ENCODE measurements at regions not wholly inside any gene's neighbourhood (a gene's known extent, or its start where the extent isn't known, plus 50 kb on each side); places are given as distances from the start of the nearest gene placed in this dataset.

- H2AFZ ChIP-seq (ENCODE audit: low read depth, low read length) = no peak overlapping the region
- H3K36me3 ChIP-seq (ENCODE audit: insufficient read depth, low read length) = no peaks in the 10 kb centered on the region
- no peak overlapping the region for H3K4me3 ChIP-seq (ENCODE audit: low read length)
- H3K4me1 ChIP-seq (ENCODE audit: insufficient read depth, low read length) = peaks cover 5% of the 10 kb centered on the region
- no peaks in the 10 kb centered on the region for H3K9me3 ChIP-seq (ENCODE audit: low read length)
- no peaks in the 10 kb centered on the region for H3K27me3 ChIP-seq (ENCODE audit: insufficient read depth, low read length)
Measured at GRCh38 chr12:14167005-14167628, 185.7 kb upstream of the GRIN2B start.

- no peaks in the 10 kb centered on the region for H3K36me3 ChIP-seq (ENCODE audit: insufficient read depth, low read length)
- H3K4me1 ChIP-seq (ENCODE audit: insufficient read depth, low read length) = peaks cover 5% of the 10 kb centered on the region
- no peak overlapping the region for H3K4me3 ChIP-seq (ENCODE audit: low read length)
- no peaks in the 10 kb centered on the region for H3K9me3 ChIP-seq (ENCODE audit: low read length)
- no peak overlapping the region for H2AFZ ChIP-seq (ENCODE audit: low read depth, low read length)
- no peaks in the 10 kb centered on the region for H3K27me3 ChIP-seq (ENCODE audit: insufficient read depth, low read length)
Measured at GRCh38 chr12:14169281-14169680, 187.9 kb upstream of the GRIN2B start.

- Histone ChIP-seq H2AFZ (ENCODE audit: low read depth, low read length) (no peak overlapping the region), H3K9me3 (ENCODE audit: low read length) (no peaks in the 10 kb centered on the region), H3K27me3 (ENCODE audit: insufficient read depth, low read length) (no peaks in the 10 kb centered on the region), H3K36me3 (ENCODE audit: insufficient read depth, low read length) (no peaks in the 10 kb centered on the region), H3K4me1 (ENCODE audit: insufficient read depth, low read length) (peaks cover 12% of the 10 kb centered on the region), H3K4me3 (ENCODE audit: low read length) (no peak overlapping the region)
Measured at GRCh38 chr12:14171106-14171505, 189.7 kb upstream of the GRIN2B start.

- Histone ChIP-seq H3K4me3 (ENCODE audit: low read length) (no peak overlapping the region), H3K4me1 (ENCODE audit: insufficient read depth, low read length) (peaks cover 7% of the 10 kb centered on the region), H3K36me3 (ENCODE audit: insufficient read depth, low read length) (no peaks in the 10 kb centered on the region), H3K9me3 (ENCODE audit: low read length) (no peaks in the 10 kb centered on the region), H3K27me3 (ENCODE audit: insufficient read depth, low read length) (no peaks in the 10 kb centered on the region), H2AFZ (ENCODE audit: low read depth, low read length) (no peak overlapping the region)
Measured at GRCh38 chr12:14175206-14175605, 190.3 kb upstream of the ATF7IP start.

GRCh38 chr12:14185427-14186192 is 179.9 kb upstream of the ATF7IP start:
- Histone ChIP-seq H3K27me3 (ENCODE audit: insufficient read depth, low read length) (no peaks in the 10 kb centered on the region), H3K4me3 (ENCODE audit: low read length) (no peak overlapping the region), H2AFZ (ENCODE audit: low read depth, low read length) (no peak overlapping the region), H3K4me1 (ENCODE audit: insufficient read depth, low read length) (no peaks in the 10 kb centered on the region), H3K36me3 (ENCODE audit: insufficient read depth, low read length) (no peaks in the 10 kb centered on the region), H3K9me3 (ENCODE audit: low read length) (no peaks in the 10 kb centered on the region)

GRCh38 chr12:14186193-14186502 is 179.3 kb upstream of the ATF7IP start:
- H3K36me3 ChIP-seq (ENCODE audit: insufficient read depth, low read length) = no peaks in the 10 kb centered on the region
- no peaks in the 10 kb centered on the region for H3K27me3 ChIP-seq (ENCODE audit: insufficient read depth, low read length)
- H3K4me3 ChIP-seq (ENCODE audit: low read length) = no peak overlapping the region
- H2AFZ ChIP-seq (ENCODE audit: low read depth, low read length) = no peak overlapping the region
- no peaks in the 10 kb centered on the region for H3K9me3 ChIP-seq (ENCODE audit: low read length)
- H3K4me1 ChIP-seq (ENCODE audit: insufficient read depth, low read length) = no peaks in the 10 kb centered on the region

GRCh38 chr12:14187002-14187401 is 178.5 kb upstream of the ATF7IP start:
- H3K4me1 ChIP-seq (ENCODE audit: insufficient read depth, low read length) = no peaks in the 10 kb centered on the region
- H3K4me3 ChIP-seq (ENCODE audit: low read length) = no peak overlapping the region
- H3K27me3 ChIP-seq (ENCODE audit: insufficient read depth, low read length) = no peaks in the 10 kb centered on the region
- no peaks in the 10 kb centered on the region for H3K9me3 ChIP-seq (ENCODE audit: low read length)
- H2AFZ ChIP-seq (ENCODE audit: low read depth, low read length) = no peak overlapping the region
- H3K36me3 ChIP-seq (ENCODE audit: insufficient read depth, low read length) = no peaks in the 10 kb centered on the region

GRCh38 chr12:14187966-14188365 is 177.5 kb upstream of the ATF7IP start:
- Histone ChIP-seq H3K4me1 (ENCODE audit: insufficient read depth, low read length) (no peaks in the 10 kb centered on the region), H2AFZ (ENCODE audit: low read depth, low read length) (no peak overlapping the region), H3K36me3 (ENCODE audit: insufficient read depth, low read length) (no peaks in the 10 kb centered on the region), H3K4me3 (ENCODE audit: low read length) (no peak overlapping the region), H3K27me3 (ENCODE audit: insufficient read depth, low read length) (no peaks in the 10 kb centered on the region), H3K9me3 (ENCODE audit: low read length) (no peaks in the 10 kb centered on the region)

GRCh38 chr12:14188744-14189143 is 176.7 kb upstream of the ATF7IP start:
- H3K4me1 ChIP-seq (ENCODE audit: insufficient read depth, low read length) = no peaks in the 10 kb centered on the region
- no peak overlapping the region for H3K4me3 ChIP-seq (ENCODE audit: low read length)
- no peaks in the 10 kb centered on the region for H3K27me3 ChIP-seq (ENCODE audit: insufficient read depth, low read length)
- H3K36me3 ChIP-seq (ENCODE audit: insufficient read depth, low read length) = no peaks in the 10 kb centered on the region
- H3K9me3 ChIP-seq (ENCODE audit: low read length) = no peaks in the 10 kb centered on the region
- H2AFZ ChIP-seq (ENCODE audit: low read depth, low read length) = no peak overlapping the region

- Histone ChIP-seq H3K36me3 (ENCODE audit: insufficient read depth, low read length) (no peaks in the 10 kb centered on the region), H3K27me3 (ENCODE audit: insufficient read depth, low read length) (no peaks in the 10 kb centered on the region), H3K4me1 (ENCODE audit: insufficient read depth, low read length) (no peaks in the 10 kb centered on the region), H3K4me3 (ENCODE audit: low read length) (no peak overlapping the region), H3K9me3 (ENCODE audit: low read length) (no peaks in the 10 kb centered on the region), H2AFZ (ENCODE audit: low read depth, low read length) (no peak overlapping the region)
Measured at GRCh38 chr12:14190694-14191093, 174.8 kb upstream of the ATF7IP start.

GRCh38 chr12:14191612-14192011 is 173.9 kb upstream of the ATF7IP start:
- H3K27me3 ChIP-seq (ENCODE audit: insufficient read depth, low read length) = no peaks in the 10 kb centered on the region

GRCh38 chr12:14193639-14194038 is 171.8 kb upstream of the ATF7IP start:
- no peak overlapping the region for H3K4me3 ChIP-seq (ENCODE audit: low read length)
- no peaks in the 10 kb centered on the region for H3K27me3 ChIP-seq (ENCODE audit: insufficient read depth, low read length)
- no peaks in the 10 kb centered on the region for H3K9me3 ChIP-seq (ENCODE audit: low read length)
- H3K4me1 ChIP-seq (ENCODE audit: insufficient read depth, low read length) = no peaks in the 10 kb centered on the region
- no peaks in the 10 kb centered on the region for H3K36me3 ChIP-seq (ENCODE audit: insufficient read depth, low read length)
- H2AFZ ChIP-seq (ENCODE audit: low read depth, low read length) = no peak overlapping the region

More at GRCh38 chr12:14191612-14192011, 173.9 kb upstream of the ATF7IP start:
- no peaks in the 10 kb centered on the region for H3K36me3 ChIP-seq (ENCODE audit: insufficient read depth, low read length)
- no peak overlapping the region for H2AFZ ChIP-seq (ENCODE audit: low read depth, low read length)
- H3K9me3 ChIP-seq (ENCODE audit: low read length) = no peaks in the 10 kb centered on the region
- no peaks in the 10 kb centered on the region for H3K4me1 ChIP-seq (ENCODE audit: insufficient read depth, low read length)
- no peak overlapping the region for H3K4me3 ChIP-seq (ENCODE audit: low read length)

GRCh38 chr12:14194572-14194971 is 170.9 kb upstream of the ATF7IP start:
- no peaks in the 10 kb centered on the region for H3K4me1 ChIP-seq (ENCODE audit: insufficient read depth, low read length)
- H3K4me3 ChIP-seq (ENCODE audit: low read length) = no peak overlapping the region
- no peaks in the 10 kb centered on the region for H3K27me3 ChIP-seq (ENCODE audit: insufficient read depth, low read length)
- H2AFZ ChIP-seq (ENCODE audit: low read depth, low read length) = no peak overlapping the region
- no peaks in the 10 kb centered on the region for H3K9me3 ChIP-seq (ENCODE audit: low read length)
- H3K36me3 ChIP-seq (ENCODE audit: insufficient read depth, low read length) = no peaks in the 10 kb centered on the region
